C4-2B (cell line): ENCODE measurements at regions not wholly inside any gene's neighbourhood (a gene's known extent, or its start where the extent isn't known, plus 50 kb on each side); places are given as distances from the start of the nearest gene placed in this dataset.

ENCODE experiments used
- H3K27ac ChIP-seq: fragments of 450-650 bp; 2 replicates; pipeline ENCODE4 v1.5.1; 2017
- CTCF ChIP-seq: fragments of 450-650 bp; conservative IDR thresholded peaks from 2 replicates; pipeline ENCODE4 v1.5.1; 2017; ENCODE audit warnings: mild to moderate bottlenecking
- ZFX ChIP-seq: fragments of 450-650 bp; IDR thresholded peaks from 2 replicates; pipeline ENCODE4 v1.6.1; 2017

GRCh38 chr1:219373616-219373935 lies 199.9 kb downstream of the LYPLAL1 start:
- H3K27ac ChIP-seq, result no peak overlapping the region
- no peak for TF ChIP-seq ZFX
- TF ChIP-seq CTCF, result no peak

GRCh38 chr1:219372916-219373615 lies 199.4 kb downstream of the LYPLAL1 start:
- TF ChIP-seq ZFX (no peak), CTCF (no peak)
- no peak overlapping the region for H3K27ac ChIP-seq

GRCh38 chr1:219371471-219371870 lies 197.8 kb downstream of the LYPLAL1 start:
- no peak for TF ChIP-seq CTCF
- TF ChIP-seq ZFX, result no peak

GRCh38 chr1:219367496-219367895 lies 193.8 kb downstream of the LYPLAL1 start:
- TF ChIP-seq ZFX (no peak), CTCF (no peak)
- H3K27ac ChIP-seq, result no peak overlapping the region

More at GRCh38 chr1:219371471-219371870, 197.8 kb downstream of the LYPLAL1 start:
- no peak overlapping the region for H3K27ac ChIP-seq

GRCh38 chr1:219365451-219365850 lies 191.8 kb downstream of the LYPLAL1 start:
- TF ChIP-seq ZFX, result no peak
- TF ChIP-seq CTCF, result no peak
- H3K27ac ChIP-seq, result no peak overlapping the region

GRCh38 chr1:219362702-219363101 lies 189.0 kb downstream of the LYPLAL1 start:
- H3K27ac ChIP-seq, result no peak overlapping the region
- no peak for TF ChIP-seq CTCF
- no peak for TF ChIP-seq ZFX

- TF ChIP-seq CTCF (no peak), ZFX (no peak)
Observed at GRCh38 chr1:219359126-219359525, 185.4 kb downstream of the LYPLAL1 start.

More at GRCh38 chr1:219359126-219359525, 185.4 kb downstream of the LYPLAL1 start:
- H3K27ac ChIP-seq, result no peak overlapping the region
